AG20443 (cell line): ENCODE measurements at regions not wholly inside any gene's neighbourhood (a gene's known extent, or its start where the extent isn't known, plus 50 kb on each side); places are given as distances from the start of the nearest gene placed in this dataset.
"Not testable (repeated sequence)": the region's sequence is repeated elsewhere in the genome, so short reads cannot be mapped to it uniquely, and the experiment has no call there.

ENCODE experiments used
- DNase-seq: peaks from one replicate; pipeline ENCODE4 v3.0.0; 2012; ENCODE audit warnings: low spot score, mixed read lengths

- no peak for DNase-seq
These were observed 133.7 kb downstream of the ANXA2 start for GRCh38 chr15:60264088-60264487.

GRCh38 chr15:60264566-60264965, 133.2 kb downstream of the ANXA2 start:
- DNase-seq: no peak

GRCh38 chr15:60265057-60265456, 132.7 kb downstream of the ANXA2 start:
- no peak for DNase-seq

GRCh38 chr15:60272623-60273022, 125.2 kb downstream of the ANXA2 start:
- no peak for DNase-seq

- DNase-seq: no peak
These were observed 122.2 kb downstream of the ANXA2 start for GRCh38 chr15:60275624-60276023.

GRCh38 chr15:60278879-60279278, 118.9 kb downstream of the ANXA2 start:
- no peak for DNase-seq

GRCh38 chr15:60280259-60280658, 117.5 kb downstream of the ANXA2 start:
- DNase-seq: no peak

- no peak for DNase-seq
These were observed 113.8 kb downstream of the ANXA2 start for GRCh38 chr15:60283936-60284335.

- DNase-seq: not testable (repeated sequence)
These were observed 101.9 kb downstream of the ANXA2 start for GRCh38 chr15:60295901-60296300.

GRCh38 chr15:60297047-60297446, 100.7 kb downstream of the ANXA2 start:
- no peak for DNase-seq
